Activated CD8-positive, alpha-beta T cell treated with anti-CD3 and anti-CD28 coated beads for 36 hours (primary cell): ENCODE measurements at regions not wholly inside any gene's neighbourhood (a gene's known extent, or its start where the extent isn't known, plus 50 kb on each side); places are given as distances from the start of the nearest gene placed in this dataset.

ENCODE experiments used
- ATAC-seq: fragments of 200-7000 bp; cut with Tn5 transposase; one replicate; pipeline ENCODE4 v1.10.0; 2021; ENCODE audit warnings: mild to moderate bottlenecking, moderate library complexity
- CTCF ChIA-PET: fragments of 350-600 bp; sonication (Branson Sonifier 250); formaldehyde crosslinking; loops from one replicate; lab custom pipeline; 2021; ENCODE audit warnings: antibody characterized with exemption; lab: Charles Lee
- POLR2A ChIA-PET: fragments of 350-600 bp; sonication (Branson Sonifier 250); formaldehyde crosslinking; loops from one replicate; lab custom pipeline; 2021; ENCODE audit warnings: antibody characterized with exemption; lab: Charles Lee
- DNase-seq: peaks from one replicate; pipeline ENCODE4 v3.0.0-alpha.2; 2020
- H3K27ac Mint-ChIP-seq: one replicate; pipeline ENCODE4 v1.8.0; 2021; ENCODE audit warnings: mild to moderate bottlenecking, mixed read lengths
- H3K27me3 Mint-ChIP-seq: one replicate; pipeline ENCODE4 v1.8.0; 2021; ENCODE audit warnings: mixed read lengths
- H3K36me3 Mint-ChIP-seq: one replicate; pipeline ENCODE4 v1.8.0; 2021; ENCODE audit warnings: low read depth, mixed read lengths
- H3K4me1 Mint-ChIP-seq: one replicate; pipeline ENCODE4 v1.8.0; 2021; ENCODE audit warnings: low read depth, mixed read lengths
- H3K4me3 Mint-ChIP-seq: one replicate; pipeline ENCODE4 v1.8.0; 2021; ENCODE audit warnings: mild to moderate bottlenecking, moderate library complexity, mixed read lengths
- H3K9me3 Mint-ChIP-seq: one replicate; pipeline ENCODE4 v1.8.0; 2021; ENCODE audit warnings: mixed read lengths
- CTCF ChIP-seq: fragments of 200-600 bp; IDR thresholded peaks from one replicate; pipeline ENCODE4 v1.8.0; 2022; ENCODE audit warnings: antibody characterized with exemption, mild to moderate bottlenecking
- intact Hi-C: fragments of 100-400 bp; cut with micrococcal nuclease; formaldehyde crosslinking; loops from one replicate; pipeline ENCODE4 v1.10.0; 2022

- no peaks in the 10 kb centered on the region for H3K9me3 Mint-ChIP-seq
- ATAC-seq, result no peak
- no peak for TF ChIP-seq CTCF
- H3K36me3 Mint-ChIP-seq, result no peaks in the 10 kb centered on the region
- no peak for DNase-seq
- H3K27me3 Mint-ChIP-seq, result peaks cover 4% of the 10 kb centered on the region
- H3K4me3 Mint-ChIP-seq, result no peak overlapping the region
- no peak overlapping the region for H3K27ac Mint-ChIP-seq
- ChIA-PET CTCF (no interaction called here), POLR2A (no interaction called here)
- H3K4me1 Mint-ChIP-seq, result no peaks in the 10 kb centered on the region
- intact Hi-C loops, result no loop called here
Measured at GRCh38 chr13:79149210-79149609, 256.8 kb downstream of the RBM26 start.

- CTCF ChIA-PET, result no interaction called here
Measured at GRCh38 chr13:79141082-79141481, 265.0 kb downstream of the RBM26 start.

GRCh38 chr13:79128158-79128557, 277.9 kb downstream of the RBM26 start:
- Mint-ChIP-seq H3K27me3 (peaks cover 13% of the 10 kb centered on the region), H3K36me3 (no peaks in the 10 kb centered on the region), H3K9me3 (no peaks in the 10 kb centered on the region), H3K4me3 (no peak overlapping the region), H3K4me1 (peaks cover 2% of the 10 kb centered on the region), H3K27ac (no peak overlapping the region)
- intact Hi-C loops, result no loop called here
- DNase-seq, result no peak
- ChIA-PET CTCF (no interaction called here), POLR2A (no interaction called here)
- ATAC-seq, result no peak
- no peak for TF ChIP-seq CTCF

More at GRCh38 chr13:79141082-79141481, 265.0 kb downstream of the RBM26 start:
- H3K36me3 Mint-ChIP-seq, result no peaks in the 10 kb centered on the region
- ATAC-seq (no peak), DNase-seq (no peak)
- peaks cover 5% of the 10 kb centered on the region for H3K27me3 Mint-ChIP-seq
- H3K4me1 Mint-ChIP-seq, result no peaks in the 10 kb centered on the region
- H3K9me3 Mint-ChIP-seq, result no peaks in the 10 kb centered on the region
- no peak overlapping the region for H3K4me3 Mint-ChIP-seq
- H3K27ac Mint-ChIP-seq, result no peak overlapping the region
- intact Hi-C loops, result no loop called here
- POLR2A ChIA-PET, result no interaction called here
- TF ChIP-seq CTCF, result no peak

GRCh38 chr13:79126706-79127105, 279.3 kb downstream of the RBM26 start:
- intact Hi-C loops, result no loop called here
- TF ChIP-seq CTCF, result no peak
- no peaks in the 10 kb centered on the region for H3K9me3 Mint-ChIP-seq
- POLR2A ChIA-PET, result no interaction called here
- CTCF ChIA-PET, result no interaction called here
- H3K27ac Mint-ChIP-seq, result no peak overlapping the region
- no peak for ATAC-seq
- H3K4me3 Mint-ChIP-seq, result no peak overlapping the region
- no peak for DNase-seq
- H3K36me3 Mint-ChIP-seq, result no peaks in the 10 kb centered on the region
- peaks cover 2% of the 10 kb centered on the region for H3K4me1 Mint-ChIP-seq
- H3K27me3 Mint-ChIP-seq, result peaks cover 13% of the 10 kb centered on the region

GRCh38 chr13:79124183-79124582, 281.9 kb downstream of the RBM26 start:
- ATAC-seq (no peak), DNase-seq (no peak)
- TF ChIP-seq CTCF, result no peak
- Mint-ChIP-seq H3K4me1 (peaks cover 2% of the 10 kb centered on the region), H3K27ac (no peak overlapping the region), H3K27me3 (peaks cover 6% of the 10 kb centered on the region), H3K4me3 (no peak overlapping the region), H3K36me3 (no peaks in the 10 kb centered on the region), H3K9me3 (no peaks in the 10 kb centered on the region)
- ChIA-PET CTCF (no interaction called here), POLR2A (no interaction called here)
- intact Hi-C loops, result no loop called here
